ENCODE measurements at regions not wholly inside any gene's neighbourhood (a gene's known extent, or its start where the extent isn't known, plus 50 kb on each side); places are given as distances from the start of the nearest gene placed in this dataset.

DNA sequence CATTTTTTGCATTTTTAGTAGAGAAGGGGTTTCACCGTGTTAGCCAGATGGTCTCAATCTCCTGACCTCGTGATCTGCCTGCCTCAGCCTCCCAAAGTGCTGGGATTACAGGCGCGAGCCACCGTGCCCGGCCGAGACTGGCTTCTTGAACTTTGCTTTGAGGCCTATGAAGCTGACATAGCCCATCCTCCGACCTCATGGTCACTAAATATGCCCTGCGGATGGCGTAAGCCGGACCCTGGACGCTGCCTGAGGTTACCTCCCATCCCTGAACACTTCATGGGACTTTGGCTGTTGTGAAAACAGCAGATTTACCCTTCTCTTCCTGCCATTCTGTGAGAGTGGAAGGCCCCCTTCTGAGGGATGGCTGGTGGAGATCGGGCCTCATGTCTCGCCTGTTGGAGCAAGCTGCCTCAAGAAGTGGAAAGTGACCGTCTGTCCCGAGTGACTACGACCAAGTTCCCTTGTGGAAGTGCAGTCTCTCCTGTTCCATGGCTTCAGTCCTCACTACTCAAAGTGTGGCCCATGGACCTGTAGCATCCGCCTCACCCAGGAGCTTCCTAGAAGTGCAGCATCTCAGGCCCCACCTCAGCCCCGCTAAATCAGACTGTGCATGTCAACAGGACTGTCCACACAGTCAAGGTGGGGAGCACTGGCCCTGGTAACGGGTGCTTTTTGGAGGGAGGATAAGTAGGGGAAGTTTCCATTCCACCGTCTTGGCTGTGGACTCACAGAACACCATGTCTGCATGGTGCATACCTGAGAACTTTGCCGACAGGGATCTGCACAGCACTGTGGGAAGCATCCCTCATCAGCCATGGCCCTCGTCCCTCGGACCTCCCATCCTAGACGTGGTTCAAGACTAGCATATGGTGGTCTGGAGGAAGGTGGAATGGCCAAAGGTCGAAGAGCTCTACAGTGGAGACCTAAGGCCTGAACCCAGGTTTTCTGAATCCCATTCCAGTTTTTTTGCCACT lies 210.5 kb upstream of the SHH start:
- TF ChIP-seq, protein P1, sequence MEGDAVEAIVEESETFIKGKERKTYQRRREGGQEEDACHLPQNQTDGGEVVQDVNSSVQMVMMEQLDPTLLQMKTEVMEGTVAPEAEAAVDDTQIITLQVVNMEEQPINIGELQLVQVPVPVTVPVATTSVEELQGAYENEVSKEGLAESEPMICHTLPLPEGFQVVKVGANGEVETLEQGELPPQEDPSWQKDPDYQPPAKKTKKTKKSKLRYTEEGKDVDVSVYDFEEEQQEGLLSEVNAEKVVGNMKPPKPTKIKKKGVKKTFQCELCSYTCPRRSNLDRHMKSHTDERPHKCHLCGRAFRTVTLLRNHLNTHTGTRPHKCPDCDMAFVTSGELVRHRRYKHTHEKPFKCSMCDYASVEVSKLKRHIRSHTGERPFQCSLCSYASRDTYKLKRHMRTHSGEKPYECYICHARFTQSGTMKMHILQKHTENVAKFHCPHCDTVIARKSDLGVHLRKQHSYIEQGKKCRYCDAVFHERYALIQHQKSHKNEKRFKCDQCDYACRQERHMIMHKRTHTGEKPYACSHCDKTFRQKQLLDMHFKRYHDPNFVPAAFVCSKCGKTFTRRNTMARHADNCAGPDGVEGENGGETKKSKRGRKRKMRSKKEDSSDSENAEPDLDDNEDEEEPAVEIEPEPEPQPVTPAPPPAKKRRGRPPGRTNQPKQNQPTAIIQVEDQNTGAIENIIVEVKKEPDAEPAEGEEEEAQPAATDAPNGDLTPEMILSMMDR (IDR thresholded peaks at IDR 0.05): no peak
- TF ChIP-seq EP300 (IDR thresholded peaks at IDR 0.05) (no peak), POLR2A (IDR thresholded peaks at IDR 0.05) (no peak), POLR2AphosphoS5 (IDR thresholded peaks at IDR 0.05) (no peak)
